Fibroblast of pulmonary artery (primary cell): ENCODE measurements at regions not wholly inside any gene's neighbourhood (a gene's known extent, or its start where the extent isn't known, plus 50 kb on each side); places are given as distances from the start of the nearest gene placed in this dataset.

ENCODE experiments used
- DNase-seq: peaks from one replicate; pipeline ENCODE4 v3.0.0-alpha.2; 2010; ENCODE audit warnings: low read depth
- H3K4me3 ChIP-seq: replicated peaks from 2 replicates; pipeline ENCODE4 v1.5.1; 2011; ENCODE audit warnings: low read depth, mild to moderate bottlenecking, control low read depth, low read length, moderate library complexity
- CTCF ChIP-seq: IDR thresholded peaks from 2 replicates; pipeline ENCODE4 v1.5.1; 2011; ENCODE audit warnings: mild to moderate bottlenecking, control low read depth, low read length, inconsistent platforms; ENCODE audit errors: missing control alignments

GRCh38 chr2:22832196-22832595 lies 552.8 kb upstream of the KLHL29 start:
- TF ChIP-seq CTCF = no peak
- no peak overlapping the region for H3K4me3 ChIP-seq
- no peak for DNase-seq

DNA sequence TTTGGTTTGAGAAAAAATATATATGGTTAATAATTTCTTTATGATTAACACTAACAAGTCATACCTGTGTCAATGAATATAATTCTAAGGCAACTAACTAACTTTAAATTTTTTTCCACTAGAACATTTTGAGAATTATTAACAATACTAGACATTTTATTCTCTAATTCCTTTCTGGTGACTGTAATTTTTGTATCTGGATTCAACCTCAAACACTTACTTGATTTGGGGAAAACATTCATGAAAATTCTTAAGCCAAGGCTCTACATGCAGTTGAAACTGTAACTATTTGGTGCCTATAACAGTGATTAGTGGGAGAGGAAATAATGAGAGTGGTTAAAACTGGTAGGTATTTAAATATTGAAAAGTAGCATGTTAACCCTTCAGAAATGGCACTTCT lies 546.5 kb upstream of the KLHL29 start:
- no peak for DNase-seq
- no peak overlapping the region for H3K4me3 ChIP-seq
- no peak for TF ChIP-seq CTCF

DNA sequence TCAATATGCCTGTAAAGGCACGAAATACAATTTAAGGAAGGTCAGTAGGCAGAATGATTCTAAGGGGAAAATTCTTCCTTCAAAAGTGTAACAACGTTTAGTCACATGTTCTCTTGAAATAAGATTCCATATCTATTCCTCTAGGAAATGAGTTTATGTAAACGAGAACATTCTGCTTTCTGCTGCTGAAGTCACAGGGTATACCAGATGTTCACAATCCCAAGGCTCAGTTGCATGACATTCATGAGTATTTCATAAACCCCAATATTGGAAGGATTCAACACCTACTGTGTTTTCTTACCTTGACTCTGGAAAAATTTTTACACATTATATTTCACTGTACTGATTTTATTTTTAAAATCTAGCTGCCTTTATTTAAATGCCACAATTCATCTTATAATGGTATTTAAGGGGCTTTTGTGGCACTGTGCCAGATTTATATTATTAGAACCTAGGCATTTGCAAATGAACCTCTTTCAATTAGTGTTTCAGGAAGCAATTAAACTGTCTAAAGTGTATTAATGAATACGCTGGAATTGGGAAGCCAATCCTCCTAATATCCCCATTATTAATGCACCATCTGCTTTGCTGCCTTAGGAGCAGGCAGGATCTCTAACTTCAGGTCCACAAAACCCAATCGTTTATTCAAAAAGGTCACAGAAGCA lies 542.6 kb upstream of the KLHL29 start:
- no peak for TF ChIP-seq CTCF
- H3K4me3 ChIP-seq = no peak overlapping the region
- DNase-seq = no peak

DNA sequence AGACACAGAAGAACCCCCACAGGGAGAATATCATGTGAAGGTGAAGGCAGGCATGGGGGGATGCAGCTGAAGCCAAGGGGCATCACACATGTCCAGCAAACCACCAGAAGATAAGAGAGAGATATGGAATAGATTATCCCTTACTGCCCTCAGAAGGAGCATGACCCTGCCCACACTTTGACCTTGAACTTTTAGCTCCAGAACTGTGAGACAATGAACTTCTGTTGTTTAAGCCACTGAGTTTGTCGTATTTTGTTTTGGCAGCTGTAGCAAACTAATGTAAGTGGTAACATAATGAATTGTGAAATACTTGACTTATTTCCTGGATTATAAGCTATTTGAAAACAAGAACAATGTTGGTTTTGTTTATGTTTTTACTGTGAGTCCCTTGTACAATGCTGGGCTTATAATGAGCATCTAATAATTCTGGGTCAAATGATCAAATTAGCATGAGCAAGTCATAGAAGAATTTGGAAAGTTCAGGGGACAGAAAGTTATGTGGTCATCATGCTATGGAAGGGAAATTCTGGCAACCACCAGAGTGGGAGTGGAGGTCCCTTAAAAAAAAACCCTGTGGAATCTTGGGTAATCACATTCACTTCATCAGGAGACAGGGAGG lies 541.0 kb upstream of the KLHL29 start:
- no peak for TF ChIP-seq CTCF
- no peak for DNase-seq
- H3K4me3 ChIP-seq = no peak overlapping the region

DNA sequence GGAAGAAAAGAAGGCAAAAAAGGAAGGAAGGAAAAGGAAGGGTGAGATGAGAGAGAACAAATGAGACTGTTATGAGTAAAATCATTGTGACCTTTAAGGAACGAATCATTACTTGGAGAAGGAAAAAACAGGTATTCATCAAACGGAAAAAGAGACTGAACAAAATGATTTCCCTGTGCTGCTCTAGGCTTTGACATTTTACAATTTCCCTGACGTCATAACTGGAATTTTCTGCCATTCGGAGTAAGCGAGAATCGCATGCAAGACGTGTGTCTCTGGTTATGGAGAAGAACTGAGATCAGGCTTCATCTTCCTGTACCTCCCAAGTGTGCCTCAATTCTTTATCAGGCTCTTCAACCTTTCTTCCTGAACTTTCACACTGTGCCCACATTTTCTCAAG lies 534.7 kb upstream of the KLHL29 start:
- no peak for DNase-seq
- TF ChIP-seq CTCF = no peak
- no peak overlapping the region for H3K4me3 ChIP-seq

GRCh38 chr2:22854588-22854987 lies 530.4 kb upstream of the KLHL29 start:
- DNase-seq = no peak
- no peak overlapping the region for H3K4me3 ChIP-seq
- TF ChIP-seq CTCF = no peak

- DNase-seq = no peak
- no peak overlapping the region for H3K4me3 ChIP-seq
- TF ChIP-seq CTCF = no peak
These were observed 529.9 kb upstream of the KLHL29 start for GRCh38 chr2:22855081-22855480.
